GM21786 (cell line): ENCODE measurements at regions not wholly inside any gene's neighbourhood (a gene's known extent, or its start where the extent isn't known, plus 50 kb on each side); places are given as distances from the start of the nearest gene placed in this dataset.

Source experiments
- ATAC-seq: cut with Tn5 transposase; IDR thresholded peaks from one replicate; pipeline ENCODE4 v1.9.1; 2021; ENCODE audit not compliant: unreplicated experiment

GRCh38 chr1:72848997-72849396 is 566.7 kb upstream of the NEGR1 start:
- no peak for ATAC-seq

- ATAC-seq: no peak
Observed at GRCh38 chr1:72847651-72848050, 565.3 kb upstream of the NEGR1 start.

GRCh38 chr1:72846476-72847278 is 564.3 kb upstream of the NEGR1 start:
- ATAC-seq: no peak

GRCh38 chr1:72845981-72846380 is 563.6 kb upstream of the NEGR1 start:
- no peak for ATAC-seq

GRCh38 chr1:72845381-72845780 is 563.0 kb upstream of the NEGR1 start:
- ATAC-seq: no peak

GRCh38 chr1:72837781-72838180 is 555.4 kb upstream of the NEGR1 start:
- no peak for ATAC-seq

- ATAC-seq: no peak
Observed at GRCh38 chr1:72830606-72831390, 548.5 kb upstream of the NEGR1 start.

GRCh38 chr1:72827278-72827677 is 544.9 kb upstream of the NEGR1 start:
- ATAC-seq: no peak

- no peak for ATAC-seq
Observed at GRCh38 chr1:72804541-72804940, 522.2 kb upstream of the NEGR1 start.

- ATAC-seq: no peak
Observed at GRCh38 chr1:72781038-72781437, 498.7 kb upstream of the NEGR1 start.

- no peak for ATAC-seq
Observed at GRCh38 chr1:72780212-72780611, 497.9 kb upstream of the NEGR1 start.

GRCh38 chr1:72777918-72778317 is 495.6 kb upstream of the NEGR1 start:
- ATAC-seq: no peak

- no peak for ATAC-seq
Observed at GRCh38 chr1:72763481-72763880, 481.1 kb upstream of the NEGR1 start.

GRCh38 chr1:72759486-72759885 is 477.1 kb upstream of the NEGR1 start:
- no peak for ATAC-seq

- ATAC-seq: no peak
Observed at GRCh38 chr1:72757843-72758242, 475.5 kb upstream of the NEGR1 start.

GRCh38 chr1:72745413-72745812 is 463.1 kb upstream of the NEGR1 start:
- ATAC-seq: no peak

GRCh38 chr1:72734415-72734814 is 452.1 kb upstream of the NEGR1 start:
- no peak for ATAC-seq

GRCh38 chr1:72724951-72725861 is 442.9 kb upstream of the NEGR1 start:
- no peak for ATAC-seq

- ATAC-seq: no peak
Observed at GRCh38 chr1:72705921-72706320, 423.6 kb upstream of the NEGR1 start.

- ATAC-seq: no peak
Observed at GRCh38 chr1:72704841-72705477, 422.6 kb upstream of the NEGR1 start.

- no peak for ATAC-seq
Observed at GRCh38 chr1:72697410-72697809, 415.1 kb upstream of the NEGR1 start.
